Stimulated activated CD8-positive, alpha-beta memory T cell treated with anti-CD3 and anti-CD28 coated beads, Interleukin-2, amount 100 ng/mL, for 48 hours (primary cell): ENCODE measurements at regions not wholly inside any gene's neighbourhood (a gene's known extent, or its start where the extent isn't known, plus 50 kb on each side); places are given as distances from the start of the nearest gene placed in this dataset.

Experiments used
- DNase-seq, 2 donors: peaks; one replicate each; pipeline ENCODE4 v3.0.0-alpha.2; 2020; ENCODE audit warnings: low read depth in 2 of 2

- DNase-seq: no peak
Measured at GRCh38 chr21:24369746-24370145, 1237.5 kb downstream of the MRPL39 start.

- no peak for DNase-seq
Measured at GRCh38 chr21:24369278-24369677, 1238.0 kb downstream of the MRPL39 start.

- no peak for DNase-seq
Measured at GRCh38 chr21:24367936-24368335, 1239.3 kb downstream of the MRPL39 start.

GRCh38 chr21:24353492-24353891 is 1253.8 kb downstream of the MRPL39 start:
- no peak for DNase-seq

GRCh38 chr21:24339406-24339805 is 1267.9 kb downstream of the MRPL39 start:
- DNase-seq: no peak

GRCh38 chr21:24336491-24336890 is 1270.8 kb downstream of the MRPL39 start:
- DNase-seq: no peak

- DNase-seq: no peak
Measured at GRCh38 chr21:24323536-24323935, 1283.7 kb downstream of the MRPL39 start.

GRCh38 chr21:24316277-24316922 is 1290.9 kb downstream of the MRPL39 start:
- no peak for DNase-seq

GRCh38 chr21:24310788-24311187 is 1296.5 kb downstream of the MRPL39 start:
- DNase-seq: no peak

GRCh38 chr21:24308183-24308582 is 1299.1 kb downstream of the MRPL39 start:
- DNase-seq: no peak

GRCh38 chr21:24302400-24302799 is 1304.9 kb downstream of the MRPL39 start:
- no peak for DNase-seq

- no peak for DNase-seq
Measured at GRCh38 chr21:24298040-24298439, 1309.2 kb downstream of the MRPL39 start.

- no peak for DNase-seq
Measured at GRCh38 chr21:24294171-24294570, 1313.1 kb downstream of the MRPL39 start.

GRCh38 chr21:24290151-24290833 is 1317.0 kb downstream of the MRPL39 start:
- no peak for DNase-seq

- no peak for DNase-seq
Measured at GRCh38 chr21:24289539-24289938, 1317.7 kb downstream of the MRPL39 start.

GRCh38 chr21:24280596-24280995 is 1326.7 kb downstream of the MRPL39 start:
- no peak for DNase-seq

- DNase-seq: no peak
Measured at GRCh38 chr21:24278711-24279110, 1328.6 kb downstream of the MRPL39 start.

GRCh38 chr21:24276204-24276603 is 1331.1 kb downstream of the MRPL39 start:
- DNase-seq: no peak

- DNase-seq: no peak
Measured at GRCh38 chr21:24275616-24276015, 1331.7 kb downstream of the MRPL39 start.

GRCh38 chr21:24272521-24272938 is 1334.8 kb downstream of the MRPL39 start:
- DNase-seq: no peak

- no peak for DNase-seq
Measured at GRCh38 chr21:24265987-24266386, 1341.3 kb downstream of the MRPL39 start.

- DNase-seq: no peak
Measured at GRCh38 chr21:24260751-24261150, 1346.5 kb downstream of the MRPL39 start.

GRCh38 chr21:24259241-24259640 is 1348.0 kb downstream of the MRPL39 start:
- DNase-seq: no peak

- no peak for DNase-seq
Measured at GRCh38 chr21:24255591-24255990, 1351.7 kb downstream of the MRPL39 start.
